GM23338 (cell line): ENCODE measurements at regions not wholly inside any gene's neighbourhood (a gene's known extent, or its start where the extent isn't known, plus 50 kb on each side); places are given as distances from the start of the nearest gene placed in this dataset.

ENCODE experiments used
- ATAC-seq: fragments of 200-7000 bp; cut with Tn5 transposase; 3 replicates; pipeline ENCODE4 v1.9.1; 2020
- DNase-seq: peaks from one replicate; pipeline ENCODE4 v3.0.0-alpha.2; 2015; ENCODE audit warnings: low spot score
- H2AFZ ChIP-seq: fragments of 200-600 bp; sonication (generic); 2 replicates; pipeline ENCODE4 v1.8.0; 2016; ENCODE audit warnings: antibody characterized with exemption, mild to moderate bottlenecking, moderate library complexity
- H3F3A ChIP-seq: fragments of 200-600 bp; sonication (generic); replicated peaks from 2 replicates; pipeline ENCODE4 v1.8.0; 2017; ENCODE audit warnings: antibody characterized with exemption, mixed run types, low read depth
- H3K27ac ChIP-seq: fragments of 200-600 bp; sonication (generic); 2 replicates; pipeline ENCODE4 v1.6.1; 2016; ENCODE audit warnings: low read depth
- H3K27me3 ChIP-seq: fragments of 200-600 bp; sonication (generic); 2 replicates; pipeline ENCODE4 v1.8.0; 2016; ENCODE audit warnings: mild to moderate bottlenecking, mixed run types, moderate library complexity; ENCODE audit not compliant: insufficient read depth
- H3K36me3 ChIP-seq: fragments of 200-600 bp; sonication (generic); 2 replicates; pipeline ENCODE4 v1.8.0; 2016; ENCODE audit warnings: mild to moderate bottlenecking; ENCODE audit not compliant: insufficient read depth
- H3K4me1 ChIP-seq: fragments of 200-600 bp; sonication (generic); 2 replicates; pipeline ENCODE4 v1.8.0; 2016; ENCODE audit warnings: mild to moderate bottlenecking, moderate library complexity; ENCODE audit not compliant: insufficient read depth
- H3K4me2 ChIP-seq: fragments of 200-600 bp; sonication (generic); 2 replicates; pipeline ENCODE4 v1.7.1; 2017; ENCODE audit warnings: mixed run types
- H3K4me3 ChIP-seq: fragments of 200-600 bp; sonication (generic); 2 replicates; pipeline ENCODE4 v1.6.1; 2016; ENCODE audit warnings: mixed run types
- H3K79me2 ChIP-seq: fragments of 200-600 bp; sonication (generic); replicated peaks from 2 replicates; pipeline ENCODE4 v1.8.0; 2017; ENCODE audit warnings: mild to moderate bottlenecking; ENCODE audit not compliant: insufficient read depth
- H3K9me2 ChIP-seq: fragments of 200-600 bp; sonication (generic); 2 replicates; pipeline ENCODE4 v1.8.0; 2017; ENCODE audit not compliant: insufficient read depth
- H4K20me1 ChIP-seq: fragments of 200-600 bp; sonication (generic); replicated peaks from 2 replicates; pipeline ENCODE4 v1.8.0; 2017; ENCODE audit warnings: mild to moderate bottlenecking; ENCODE audit not compliant: insufficient read depth
- H3K27ac Mint-ChIP-seq: 2 replicates; pipeline ENCODE4 v1.8.0; 2020; ENCODE audit warnings: inconsistent platforms, mild to moderate bottlenecking, moderate library complexity, mixed read lengths
- H3K27me3 Mint-ChIP-seq: 3 replicates; pipeline ENCODE4 v1.8.0; 2022; ENCODE audit warnings: low read depth, mild to moderate bottlenecking, moderate library complexity, mixed read lengths, inconsistent platforms; ENCODE audit not compliant: insufficient read depth, poor library complexity
- H3K36me3 Mint-ChIP-seq: 3 replicates; pipeline ENCODE4 v1.8.0; 2021; ENCODE audit warnings: low read depth, mild to moderate bottlenecking, inconsistent platforms, moderate library complexity, mixed read lengths
- H3K4me1 Mint-ChIP-seq: 3 replicates; pipeline ENCODE4 v1.8.0; 2020; ENCODE audit warnings: mild to moderate bottlenecking, inconsistent platforms, mixed read lengths
- H3K4me3 Mint-ChIP-seq: 3 replicates; pipeline ENCODE4 v1.8.0; 2021; ENCODE audit warnings: moderate library complexity, mild to moderate bottlenecking, inconsistent platforms, mixed read lengths
- H3K9me3 Mint-ChIP-seq: 3 replicates; pipeline ENCODE4 v1.8.0; 2020; ENCODE audit warnings: moderate library complexity, mild to moderate bottlenecking, inconsistent platforms, mixed read lengths
- CREB1 ChIP-seq: fragments of 250-450 bp; sonication (Bioruptor Pico); IDR thresholded peaks from 2 replicates; pipeline ENCODE4 v1.5.0; 2020; ENCODE audit warnings: low read depth, mild to moderate bottlenecking, moderate library complexity
- CTCF ChIP-seq, 2 experiments: fragments of 200-600 bp in 1 of 2; sonication (generic) in 1 of 2; conservative IDR thresholded peaks; 2 replicates each; pipeline versions ENCODE4 v1.5.1 to v1.6.1; 2016 to 2017; ENCODE audit warnings: antibody characterized with exemption in 2 of 2, low read depth in 2 of 2, mild to moderate bottlenecking in 2 of 2, moderate library complexity in 1 of 2
- ETS1 ChIP-seq: IDR thresholded peaks from 2 replicates; pipeline ENCODE4 v1.6.1; 2016; ENCODE audit warnings: antibody characterized with exemption
- EZH2 ChIP-seq: fragments of 200-600 bp; sonication (generic); IDR thresholded peaks from one replicate; pipeline ENCODE4 v1.8.0; 2017; ENCODE audit warnings: antibody characterized with exemption, mild to moderate bottlenecking, low read depth; ENCODE audit not compliant: unreplicated experiment
- EZH2phosphoT487 ChIP-seq: fragments of 200-600 bp; sonication (generic); IDR thresholded peaks from one replicate; pipeline ENCODE4 v1.8.1; 2018; ENCODE audit warnings: antibody characterized with exemption; ENCODE audit not compliant: unreplicated experiment
- JUNB ChIP-seq: IDR thresholded peaks from one replicate; pipeline ENCODE4 v1.6.1; 2016; ENCODE audit warnings: antibody characterized with exemption; ENCODE audit not compliant: unreplicated experiment
- NANOG ChIP-seq: IDR thresholded peaks from 2 replicates; pipeline ENCODE4 v1.6.1; 2016; ENCODE audit warnings: antibody characterized with exemption, borderline replicate concordance
- POLR2AphosphoS5 ChIP-seq: IDR thresholded peaks from 2 replicates; pipeline ENCODE4 v1.6.1; 2016; ENCODE audit warnings: antibody characterized with exemption, low read depth
- REST ChIP-seq: IDR thresholded peaks from one replicate; pipeline ENCODE4 v1.6.1; 2018; ENCODE audit warnings: antibody characterized with exemption; ENCODE audit not compliant: unreplicated experiment
- STAT1 ChIP-seq: IDR thresholded peaks from one replicate; pipeline ENCODE4 v1.6.1; 2016; ENCODE audit warnings: antibody characterized with exemption; ENCODE audit not compliant: unreplicated experiment
- ZNF114 ChIP-seq: fragments of 250-450 bp; sonication (Bioruptor Pico); IDR thresholded peaks from 2 replicates; pipeline ENCODE4 v1.5.0; 2020; ENCODE audit warnings: mild to moderate bottlenecking, moderate library complexity
- ZNF331 ChIP-seq: fragments of 250-450 bp; sonication (Bioruptor Pico); IDR thresholded peaks from 2 replicates; pipeline ENCODE4 v1.5.0; 2020; ENCODE audit warnings: low read depth, mild to moderate bottlenecking, moderate library complexity
- ZNF462 ChIP-seq: fragments of 250-450 bp; sonication (Bioruptor Pico); IDR thresholded peaks from 2 replicates; pipeline ENCODE4 v1.5.0; 2020; ENCODE audit warnings: mild to moderate bottlenecking, moderate library complexity

GRCh38 chr16:26856271-26856670 is 210.5 kb upstream of the C16orf82 start:
- Histone ChIP-seq H3K79me2 (no peaks in the 10 kb centered on the region), H2AFZ (no peak overlapping the region), H3K9me2 (no peaks in the 10 kb centered on the region), H3K4me2 (no peak overlapping the region), H3K4me3 (no peak overlapping the region), H3K36me3 (no peaks in the 10 kb centered on the region), H3F3A (no peaks in the 10 kb centered on the region), H3K27ac (no peak overlapping the region), H3K27me3 (no peaks in the 10 kb centered on the region), H4K20me1 (no peaks in the 10 kb centered on the region), H3K4me1 (no peaks in the 10 kb centered on the region)
- DNase-seq (no peak), ATAC-seq (no peak)
- peaks cover 91% of the 10 kb centered on the region for H3K9me3 Mint-ChIP-seq
- H3K27ac Mint-ChIP-seq, result no peak overlapping the region
- peaks cover 2% of the 10 kb centered on the region for H3K27me3 Mint-ChIP-seq
- peaks cover 36% of the 10 kb centered on the region for H3K36me3 Mint-ChIP-seq
- TF ChIP-seq NANOG (no peak), STAT1 (no peak), ZNF331 (CRISPR knock-in tag) (no peak), ZNF462 (no peak), ZNF114 (CRISPR knock-in tag) (no peak), EZH2phosphoT487 (no peak), ETS1 (no peak), POLR2AphosphoS5 (no peak), JUNB (no peak), CREB1 (CRISPR knock-in tag) (no peak), REST (no peak), EZH2 (no peak), CTCF (conservative IDR thresholded peaks at IDR 0.05; ENCODE audit: low read depth in 2 of 2) (no peak)
- H3K4me1 Mint-ChIP-seq, result no peaks in the 10 kb centered on the region
- H3K4me3 Mint-ChIP-seq, result no peak overlapping the region
